OCI-LY1 (cell line): ENCODE measurements at regions not wholly inside any gene's neighbourhood (a gene's known extent, or its start where the extent isn't known, plus 50 kb on each side); places are given as distances from the start of the nearest gene placed in this dataset.
"Not testable (repeated sequence)": the region's sequence is repeated elsewhere in the genome, so short reads cannot be mapped to it uniquely, and the experiment has no call there.

Experiments used
- H2AFZ ChIP-seq: fragments of 200-600 bp; sonication (generic), shearing (Covaris generic); 2 replicates; pipeline ENCODE4 v1.6.0; 2014; ENCODE audit warnings: antibody characterized with exemption, mild to moderate bottlenecking, low read length
- H3F3A ChIP-seq: fragments of 200-600 bp; sonication (generic), shearing (Covaris generic); 2 replicates; pipeline ENCODE4 v1.6.0; 2014; ENCODE audit warnings: mild to moderate bottlenecking, antibody characterized with exemption, low read length, moderate library complexity; ENCODE audit not compliant: insufficient read depth
- H3K27ac ChIP-seq: fragments of 200-600 bp; sonication (generic); 2 replicates; pipeline ENCODE4 v1.5.1; 2014; ENCODE audit warnings: low read length, mixed run types, mild to moderate bottlenecking, low read depth; ENCODE audit not compliant: poor library complexity, severe bottlenecking
- H3K27me3 ChIP-seq: fragments of 200-600 bp; sonication (generic); 2 replicates; pipeline ENCODE4 v1.6.0; 2014; ENCODE audit warnings: antibody characterized with exemption, mild to moderate bottlenecking, low read length, moderate library complexity; ENCODE audit not compliant: insufficient read depth
- H3K36me3 ChIP-seq: fragments of 200-600 bp; sonication (generic); 2 replicates; pipeline ENCODE4 v1.6.1; 2014; ENCODE audit warnings: mild to moderate bottlenecking, antibody characterized with exemption, low read length, moderate library complexity, mixed read lengths; ENCODE audit not compliant: insufficient read depth
- H3K4me1 ChIP-seq: fragments of 200-600 bp; sonication (generic); 2 replicates; pipeline ENCODE4 v1.5.1; 2014; ENCODE audit warnings: mild to moderate bottlenecking, low read length, moderate library complexity; ENCODE audit not compliant: insufficient read depth, severe bottlenecking
- H3K4me2 ChIP-seq: fragments of 200-600 bp; sonication (generic), shearing (Covaris generic); 2 replicates; pipeline ENCODE4 v1.6.1; 2014; ENCODE audit warnings: low read length
- H3K4me3 ChIP-seq: fragments of 200-600 bp; sonication (generic); 2 replicates; pipeline ENCODE4 v1.5.1; 2014; ENCODE audit warnings: low read length, low read depth, mild to moderate bottlenecking, mixed read lengths; ENCODE audit not compliant: poor library complexity, severe bottlenecking
- H3K79me2 ChIP-seq: fragments of 200-600 bp; shearing (Covaris generic); 2 replicates; pipeline ENCODE4 v1.6.1; 2016; ENCODE audit warnings: mixed run types, low read length, mixed read lengths; ENCODE audit not compliant: insufficient read depth
- H3K9ac ChIP-seq: fragments of 200-600 bp; sonication (generic), shearing (Covaris generic); 2 replicates; pipeline ENCODE4 v1.6.1; 2014; ENCODE audit warnings: mild to moderate bottlenecking, low read length, mixed read lengths
- H3K9me2 ChIP-seq: fragments of 200-600 bp; sonication (generic), shearing (Covaris generic); 2 replicates; pipeline ENCODE4 v1.6.1; 2014; ENCODE audit warnings: low read depth, mild to moderate bottlenecking, low read length, mixed read lengths
- H3K9me3 ChIP-seq: fragments of 200-600 bp; shearing (Covaris generic); 2 replicates; pipeline ENCODE4 v1.6.1; 2014; ENCODE audit warnings: low read length, mixed read lengths
- H4K20me1 ChIP-seq: fragments of 200-600 bp; sonication (generic), shearing (Covaris generic); 2 replicates; pipeline ENCODE4 v1.6.0; 2016; ENCODE audit warnings: mild to moderate bottlenecking, low read length; ENCODE audit not compliant: insufficient read depth
- CTCF ChIP-seq: fragments of 200-600 bp; sonication (generic), shearing (Covaris generic); IDR thresholded peaks from 2 replicates; pipeline ENCODE4 v1.5.1; 2017; ENCODE audit warnings: mild to moderate bottlenecking, antibody characterized with exemption, low read length, moderate library complexity, mixed read lengths
- EZH2 ChIP-seq: fragments of 200-600 bp; sonication (generic), shearing (Covaris generic); IDR thresholded peaks from 2 replicates; pipeline ENCODE4 v1.8.0; 2017; ENCODE audit warnings: borderline replicate concordance, mixed run types, mild to moderate bottlenecking, antibody characterized with exemption, low read length, moderate library complexity, mixed read lengths

GRCh38 chr10:120791316-120791715 lies 59.8 kb upstream of the WDR11 start:
- Histone ChIP-seq H3K4me2 (no peak overlapping the region), H3K36me3 (no peaks in the 10 kb centered on the region), H3K9me2 (no peaks in the 10 kb centered on the region), H3K9me3 (no peaks in the 10 kb centered on the region), H3K9ac (no peak overlapping the region), H3K4me1 (no peaks in the 10 kb centered on the region), H3K27me3 (no peaks in the 10 kb centered on the region), H3K4me3 (no peak overlapping the region), H2AFZ (no peak overlapping the region), H3K79me2 (no peaks in the 10 kb centered on the region), H4K20me1 (no peaks in the 10 kb centered on the region), H3K27ac (no peak overlapping the region), H3F3A (no peaks in the 10 kb centered on the region)
- TF ChIP-seq EZH2 (no peak), CTCF (no peak)

GRCh38 chr10:120793088-120793487 lies 58.1 kb upstream of the WDR11 start:
- no peaks in the 10 kb centered on the region for H4K20me1 ChIP-seq
- no peaks in the 10 kb centered on the region for H3K9me3 ChIP-seq
- H3K27me3 ChIP-seq: no peaks in the 10 kb centered on the region
- H3F3A ChIP-seq: no peaks in the 10 kb centered on the region
- TF ChIP-seq CTCF: no peak
- TF ChIP-seq EZH2: no peak
- H3K4me1 ChIP-seq: no peaks in the 10 kb centered on the region
- H3K9me2 ChIP-seq: no peaks in the 10 kb centered on the region
- H3K79me2 ChIP-seq: no peaks in the 10 kb centered on the region
- no peak overlapping the region for H3K4me2 ChIP-seq
- H3K27ac ChIP-seq: no peak overlapping the region
- H3K4me3 ChIP-seq: no peak overlapping the region
- no peak overlapping the region for H2AFZ ChIP-seq
- no peak overlapping the region for H3K9ac ChIP-seq
- no peaks in the 10 kb centered on the region for H3K36me3 ChIP-seq

- H3K36me3 ChIP-seq: no peaks in the 10 kb centered on the region
- H2AFZ ChIP-seq: no peak overlapping the region
- no peaks in the 10 kb centered on the region for H3K79me2 ChIP-seq
- H3K9ac ChIP-seq: no peak overlapping the region
- no peaks in the 10 kb centered on the region for H3K9me3 ChIP-seq
- H3K4me3 ChIP-seq: no peak overlapping the region
- H4K20me1 ChIP-seq: no peaks in the 10 kb centered on the region
- no peaks in the 10 kb centered on the region for H3F3A ChIP-seq
- H3K9me2 ChIP-seq: no peaks in the 10 kb centered on the region
- no peaks in the 10 kb centered on the region for H3K4me1 ChIP-seq
- TF ChIP-seq CTCF: no peak
- TF ChIP-seq EZH2: no peak
- H3K27me3 ChIP-seq: no peaks in the 10 kb centered on the region
- H3K4me2 ChIP-seq: no peak overlapping the region
- H3K27ac ChIP-seq: no peak overlapping the region
Measured at GRCh38 chr10:120794390-120794789, 56.8 kb upstream of the WDR11 start.

GRCh38 chr10:120798276-120798675 lies 52.9 kb upstream of the WDR11 start:
- H3K79me2 ChIP-seq, H3K36me3 ChIP-seq, H3K4me1 ChIP-seq, H3K9me3 ChIP-seq, H3K9me2 ChIP-seq, H2AFZ ChIP-seq, H3K4me2 ChIP-seq, H3K27ac ChIP-seq, H3F3A ChIP-seq, H4K20me1 ChIP-seq, H3K4me3 ChIP-seq, H3K9ac ChIP-seq, H3K27me3 ChIP-seq: not testable (repeated sequence)
